ENCODE measurements at regions not wholly inside any gene's neighbourhood (a gene's known extent, or its start where the extent isn't known, plus 50 kb on each side); places are given as distances from the start of the nearest gene placed in this dataset.

- no peak overlapping the region for H3K4me3 ChIP-seq (ENCODE audit: control insufficient read depth, low read depth, low read length)
- no peak for DNase-seq (ENCODE audit: low read depth)
- no peak for TF ChIP-seq CTCF (conservative IDR thresholded peaks at IDR 0.05; ENCODE audit: control insufficient read depth, insufficient read depth, low read depth, low read length)
These were observed 449.9 kb downstream of the INHBA start for GRCh38 chr7:41252957-41253356.

GRCh38 chr7:41252551-41252950 is 450.3 kb downstream of the INHBA start:
- no peak for TF ChIP-seq CTCF (conservative IDR thresholded peaks at IDR 0.05; ENCODE audit: control insufficient read depth, insufficient read depth, low read depth, low read length)
- no peak overlapping the region for H3K4me3 ChIP-seq (ENCODE audit: control insufficient read depth, low read depth, low read length)
- no peak for DNase-seq (ENCODE audit: low read depth)

- TF ChIP-seq CTCF (conservative IDR thresholded peaks at IDR 0.05; ENCODE audit: control insufficient read depth, insufficient read depth, low read depth, low read length) = no peak
- DNase-seq (ENCODE audit: low read depth) = no peak
- H3K4me3 ChIP-seq (ENCODE audit: control insufficient read depth, low read depth, low read length) = no peak overlapping the region
These were observed 455.6 kb downstream of the INHBA start for GRCh38 chr7:41247143-41247865.

- no peak for DNase-seq (ENCODE audit: low read depth)
- TF ChIP-seq CTCF (conservative IDR thresholded peaks at IDR 0.05; ENCODE audit: control insufficient read depth, insufficient read depth, low read depth, low read length) = no peak
- H3K4me3 ChIP-seq (ENCODE audit: control insufficient read depth, low read depth, low read length) = no peak overlapping the region
These were observed 457.0 kb downstream of the INHBA start for GRCh38 chr7:41245916-41246315.

GRCh38 chr7:41244246-41244645 is 458.6 kb downstream of the INHBA start:
- no peak for DNase-seq (ENCODE audit: low read depth)
- TF ChIP-seq CTCF (conservative IDR thresholded peaks at IDR 0.05; ENCODE audit: control insufficient read depth, insufficient read depth, low read depth, low read length) = no peak
- no peak overlapping the region for H3K4me3 ChIP-seq (ENCODE audit: control insufficient read depth, low read depth, low read length)

- no peak overlapping the region for H3K4me3 ChIP-seq (ENCODE audit: control insufficient read depth, low read depth, low read length)
- no peak for TF ChIP-seq CTCF (conservative IDR thresholded peaks at IDR 0.05; ENCODE audit: control insufficient read depth, insufficient read depth, low read depth, low read length)
- no peak for DNase-seq (ENCODE audit: low read depth)
These were observed 461.2 kb downstream of the INHBA start for GRCh38 chr7:41241641-41242040.

GRCh38 chr7:41239596-41239995 is 463.3 kb downstream of the INHBA start:
- DNase-seq (ENCODE audit: low read depth) = no peak
- H3K4me3 ChIP-seq (ENCODE audit: control insufficient read depth, low read depth, low read length) = no peak overlapping the region
- no peak for TF ChIP-seq CTCF (conservative IDR thresholded peaks at IDR 0.05; ENCODE audit: control insufficient read depth, insufficient read depth, low read depth, low read length)

Measured in fibroblast of mammary gland (primary cell).